NCI-H2107 treated with DMSO at 0.1 percent for 48 hours (cell line): ENCODE measurements at regions not wholly inside any gene's neighbourhood (a gene's known extent, or its start where the extent isn't known, plus 50 kb on each side); places are given as distances from the start of the nearest gene placed in this dataset.
"Not testable (repeated sequence)": the region's sequence is repeated elsewhere in the genome, so short reads cannot be mapped to it uniquely, and the experiment has no call there.

ENCODE experiments used
- DNase-seq: peaks from one replicate; lab custom pipeline; 2025; ENCODE audit not compliant: unreplicated experiment; lab: John Stamatoyannopoulos, UW

DNA sequence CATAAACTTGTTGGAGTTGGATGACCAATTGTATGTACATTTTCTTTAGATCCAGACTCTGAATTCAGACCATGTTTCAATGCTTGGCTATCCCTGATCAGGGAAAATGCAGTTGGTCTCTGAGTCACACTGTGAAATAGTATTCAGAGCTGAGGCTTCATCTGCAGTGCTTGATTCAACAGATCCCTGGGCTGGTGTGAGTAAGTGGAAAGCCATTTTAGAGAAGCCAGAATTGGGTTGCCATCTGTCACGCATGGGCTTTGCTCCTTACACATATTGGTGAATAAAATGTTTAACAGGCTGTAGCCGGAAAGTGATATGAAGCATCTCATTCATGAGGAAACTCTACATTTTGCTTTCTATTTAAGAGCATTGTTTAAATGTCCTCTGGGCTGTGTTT, 50.0 kb upstream of the ACYP2 start:
- no peak for DNase-seq

DNA sequence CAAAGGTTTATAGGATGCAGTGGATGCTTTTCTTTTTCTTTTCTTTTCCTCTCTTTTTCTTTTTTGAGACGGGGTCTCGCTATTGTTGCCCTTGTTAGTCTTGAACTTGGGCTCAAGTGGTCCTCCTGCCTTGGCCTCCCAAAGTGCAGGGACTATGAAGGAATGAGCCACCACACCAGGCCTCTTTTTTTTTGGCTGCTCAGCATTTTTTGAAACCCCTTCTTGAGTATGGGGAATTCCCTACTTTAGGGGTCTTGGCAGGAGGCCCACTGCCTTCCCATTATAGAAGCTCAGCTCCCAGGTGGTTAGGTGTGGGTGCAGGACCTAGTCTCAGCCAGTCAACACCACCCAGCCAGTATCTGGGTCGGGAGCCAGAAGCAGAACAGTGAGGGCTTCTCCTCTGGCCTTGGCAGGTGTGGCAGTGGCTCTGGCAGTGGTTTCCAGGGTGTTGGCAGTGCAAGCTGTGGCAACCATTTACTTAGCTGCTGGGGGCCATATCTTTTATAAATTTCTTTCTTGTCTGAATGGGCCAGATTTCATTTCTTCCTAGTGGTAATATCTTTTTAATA, 51.4 kb upstream of the ACYP2 start:
- no peak for DNase-seq

- no peak for DNase-seq
These were observed 53.0 kb upstream of the ACYP2 start for GRCh38 chr2:54062401-54062800.

- no peak for DNase-seq
These were observed 54.1 kb upstream of the ACYP2 start for GRCh38 chr2:54061272-54061671.

- no peak for DNase-seq
These were observed 55.4 kb upstream of the ACYP2 start for GRCh38 chr2:54059986-54060385.

GRCh38 chr2:54059504-54059903, 55.9 kb upstream of the ACYP2 start:
- no peak for DNase-seq

GRCh38 chr2:54058449-54058848, 57.0 kb upstream of the ACYP2 start:
- no peak for DNase-seq

DNA sequence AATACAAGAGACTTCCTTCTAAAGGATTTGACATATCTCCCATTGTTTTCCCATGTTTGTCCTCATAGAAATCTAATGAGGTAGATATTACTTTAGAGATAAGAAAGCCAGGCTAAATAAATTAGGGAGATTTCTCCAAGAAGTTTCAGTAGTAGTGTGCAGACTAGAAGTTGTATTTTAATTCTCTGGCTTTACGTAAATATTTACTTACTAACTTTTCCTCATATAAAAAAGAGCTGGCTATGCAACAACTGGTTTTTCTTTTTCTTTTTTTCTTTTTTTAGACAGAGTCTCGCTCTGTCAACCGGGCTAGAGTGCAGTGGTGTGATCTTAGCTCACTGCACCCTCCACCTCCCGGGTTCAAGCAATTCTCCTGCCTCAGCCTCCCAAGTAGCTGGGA, 60.6 kb upstream of the ACYP2 start:
- DNase-seq, result no peak

DNA sequence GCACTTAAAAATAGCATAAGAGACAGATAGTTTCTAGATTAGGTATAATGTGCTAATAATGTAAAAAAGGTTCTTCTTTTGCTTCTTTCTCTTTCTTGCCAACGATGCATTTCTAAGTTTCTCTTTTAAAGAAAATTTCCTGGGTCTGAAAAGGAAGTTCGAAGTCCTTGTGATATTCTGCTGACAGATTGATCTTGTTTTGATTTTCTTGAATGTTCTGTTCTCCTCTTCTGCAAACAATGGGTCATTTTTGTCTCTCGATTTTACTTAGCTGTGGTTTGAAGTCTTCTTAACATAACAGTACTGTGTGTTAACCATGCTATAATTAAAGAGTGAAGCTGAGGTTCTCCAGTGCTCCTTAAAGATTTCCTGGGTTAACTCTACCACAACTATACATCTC, 61.1 kb upstream of the ACYP2 start:
- DNase-seq, result no peak

DNA sequence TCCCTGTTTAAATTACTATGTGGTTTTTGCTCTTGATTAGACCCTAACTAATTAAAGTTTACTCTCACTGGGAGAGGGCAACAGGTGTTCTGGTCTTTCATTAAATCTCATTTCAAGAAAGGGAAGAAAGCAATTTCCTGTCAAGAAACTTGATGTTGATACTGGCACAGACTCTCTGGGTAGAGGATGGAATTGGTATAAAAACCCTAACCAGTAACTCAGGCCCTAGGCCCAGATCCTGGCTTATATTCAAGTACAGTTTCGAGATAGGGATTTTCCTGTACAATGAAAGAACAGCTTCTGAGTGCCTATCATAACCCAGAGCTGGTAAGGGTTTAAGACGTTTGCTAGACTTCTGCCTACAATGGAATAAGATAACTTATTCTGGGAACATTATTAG, 61.6 kb upstream of the ACYP2 start:
- DNase-seq, result no peak

- no peak for DNase-seq
These were observed 62.3 kb upstream of the ACYP2 start for GRCh38 chr2:54052825-54053718.

GRCh38 chr2:54050445-54050844, 65.0 kb upstream of the ACYP2 start:
- DNase-seq, result no peak

DNA sequence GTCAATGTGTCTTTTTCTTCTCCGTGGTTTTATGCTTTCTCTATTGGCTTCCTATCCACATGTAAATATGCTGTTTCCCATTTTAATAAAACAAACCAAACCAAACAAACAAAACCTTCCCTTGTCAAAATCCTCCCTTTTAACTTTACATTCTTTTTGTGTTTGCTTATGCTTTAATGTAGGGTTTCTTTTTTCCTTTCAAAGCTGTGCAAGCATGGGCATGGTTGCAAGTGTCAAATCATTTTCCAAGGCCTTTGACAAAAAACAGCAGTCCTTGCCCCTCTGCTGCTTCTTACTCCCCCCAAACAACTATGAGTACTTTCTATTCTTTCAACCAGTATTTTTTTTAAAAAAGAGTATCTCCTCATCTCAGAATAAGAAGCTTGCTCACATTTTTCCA, 66.0 kb upstream of the ACYP2 start:
- no peak for DNase-seq

DNA sequence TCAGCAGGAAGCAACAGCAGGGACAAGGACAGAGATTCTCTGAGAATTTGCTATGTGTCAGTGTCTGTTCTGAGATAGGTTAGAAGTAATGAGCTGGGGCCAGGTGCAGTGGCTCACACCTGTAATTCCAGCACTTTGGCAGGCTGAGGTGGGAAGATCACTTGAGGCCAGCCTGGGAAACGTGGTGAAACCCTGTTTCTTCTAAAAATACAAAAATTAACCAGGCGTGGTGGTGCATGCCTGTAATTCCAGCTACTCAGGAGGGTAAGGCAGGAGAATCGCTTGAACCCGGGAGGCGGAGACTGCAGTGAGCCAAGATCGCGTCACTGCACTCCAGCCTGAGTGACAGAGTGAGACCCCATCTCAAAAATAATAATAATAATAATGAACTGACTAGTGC, 66.5 kb upstream of the ACYP2 start:
- DNase-seq, result not testable (repeated sequence)

DNA sequence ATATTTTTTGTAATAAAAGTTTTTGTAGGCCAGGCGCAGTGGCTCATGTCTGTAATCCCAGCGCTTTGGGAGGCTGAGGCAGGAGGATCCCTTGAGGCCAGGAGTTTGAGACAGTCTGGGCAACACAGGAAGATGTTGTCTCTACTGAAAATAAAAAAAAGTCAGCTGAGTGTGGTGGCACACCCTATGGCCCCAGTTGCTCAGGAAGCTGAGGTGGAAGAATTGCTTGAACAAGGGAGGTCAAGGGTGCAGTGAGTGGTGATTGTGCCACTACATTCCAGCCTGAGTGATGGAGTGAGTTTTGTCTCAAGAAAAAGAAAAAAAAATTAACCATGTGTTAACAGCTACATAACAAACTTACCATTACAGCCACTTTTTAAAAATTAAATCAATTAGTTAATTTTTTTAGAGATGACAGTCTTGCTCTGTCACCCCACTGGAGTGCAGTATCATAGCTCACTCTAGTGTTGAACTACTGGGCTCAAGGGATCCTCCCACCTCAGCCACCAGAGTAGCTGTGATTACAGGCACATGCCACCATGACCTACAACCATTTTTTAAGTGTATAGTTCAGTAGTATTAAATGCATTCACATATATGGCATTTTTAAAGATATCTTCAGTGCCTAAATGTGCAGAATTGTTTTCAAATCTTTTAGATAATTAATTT, 67.2 kb upstream of the ACYP2 start:
- no peak for DNase-seq

DNA sequence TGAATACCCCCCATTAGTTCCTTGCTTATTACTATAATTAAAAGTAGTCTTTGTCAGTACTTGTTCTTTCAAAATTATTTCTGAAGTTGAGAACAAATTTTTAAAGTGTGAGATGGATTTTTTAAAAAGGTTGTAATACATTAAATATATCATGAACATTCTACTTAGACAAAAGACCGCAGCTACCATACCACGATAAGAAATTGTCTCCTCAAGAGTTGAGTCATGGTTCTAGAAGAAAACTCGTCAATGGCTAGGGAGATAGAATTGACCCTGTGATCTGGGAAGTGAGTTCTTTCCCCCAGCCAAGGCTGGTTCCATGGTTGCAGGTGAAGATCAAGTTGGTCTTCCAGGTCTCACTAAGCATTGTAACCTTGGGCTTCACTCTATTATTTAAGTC, 67.8 kb upstream of the ACYP2 start:
- no peak for DNase-seq

- DNase-seq, result no peak
These were observed 68.3 kb upstream of the ACYP2 start for GRCh38 chr2:54047091-54047490.

DNA sequence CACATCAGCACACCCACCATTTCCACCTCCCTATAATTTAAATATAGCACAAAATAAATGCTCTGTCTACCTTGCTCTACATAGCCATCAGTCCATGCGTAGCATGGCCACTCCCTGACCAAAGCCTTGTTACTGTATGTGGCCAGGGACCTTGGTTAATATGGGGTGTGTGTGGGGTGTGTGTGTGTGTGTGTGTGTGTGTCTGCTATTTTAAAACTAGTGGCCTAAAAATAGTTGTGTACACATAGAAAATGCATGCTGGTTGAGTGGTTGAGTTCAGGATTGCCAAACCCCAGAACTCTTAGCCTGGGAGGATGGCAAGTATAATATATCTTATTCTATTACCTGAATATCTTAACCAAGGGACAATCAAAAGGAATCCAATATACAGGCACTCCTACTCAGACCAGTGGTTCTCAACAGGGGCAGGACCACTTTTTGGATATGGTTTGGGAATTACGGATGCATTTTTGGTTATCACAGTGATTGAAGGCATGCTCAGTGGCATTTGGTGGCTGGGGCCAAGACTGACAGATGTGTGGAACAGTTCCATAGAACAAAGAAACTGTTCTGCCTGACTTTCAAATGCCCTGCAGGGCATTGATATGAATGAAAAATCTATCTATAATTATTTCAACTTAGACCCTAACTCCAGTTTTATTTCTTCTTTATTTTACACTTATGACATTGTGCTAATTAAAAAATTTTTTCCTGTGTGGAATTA, 72.3 kb upstream of the PSME4 start:
- no peak for DNase-seq

DNA sequence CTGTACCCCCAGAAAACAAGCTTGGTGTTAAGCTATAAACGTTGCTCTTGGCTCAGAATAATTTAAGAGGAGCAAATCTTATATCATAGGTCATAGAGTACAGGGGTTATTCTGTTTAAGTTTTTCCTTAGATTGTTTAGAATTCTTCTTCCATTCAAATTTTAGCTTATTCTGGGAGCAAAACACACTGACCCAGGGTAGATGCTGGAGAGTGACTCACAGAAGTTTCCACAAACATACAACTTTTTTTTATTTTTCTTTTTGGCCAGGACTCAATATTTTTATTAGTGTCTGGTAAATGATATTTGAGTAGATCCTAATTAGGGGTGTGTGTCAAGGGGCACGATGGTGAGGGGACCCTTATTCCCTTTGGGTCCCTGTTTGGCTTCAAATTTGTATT, 71.5 kb upstream of the PSME4 start:
- no peak for DNase-seq

- DNase-seq, result no peak
These were observed 70.3 kb upstream of the PSME4 start for GRCh38 chr2:54041135-54041534.

- DNase-seq, result no peak
These were observed 69.9 kb upstream of the PSME4 start for GRCh38 chr2:54040685-54041084.

- no peak for DNase-seq
These were observed 69.5 kb upstream of the PSME4 start for GRCh38 chr2:54040250-54040649.
